ENCODE measurements at regions not wholly inside any gene's neighbourhood (a gene's known extent, or its start where the extent isn't known, plus 50 kb on each side); places are given as distances from the start of the nearest gene placed in this dataset.

- Histone ChIP-seq H3K36me3 (ENCODE audit: low read depth) (no peaks in the 10 kb centered on the region), H3K4me1 (ENCODE audit: low read depth) (no peaks in the 10 kb centered on the region), H3K4me3 (no peak overlapping the region), H3K9me3 (no peaks in the 10 kb centered on the region)
- no peak for DNase-seq
- no peak for TF ChIP-seq CTCF (IDR thresholded peaks at IDR 0.05)
- intact Hi-C loops (cut with DNase I, micrococcal nuclease), result no loop called here
- no peak for ATAC-seq
These were observed 141.4 kb upstream of the KCNJ6 start for GRCh38 chr21:38057626-38058025.

GRCh38 chr21:38060533-38060932 lies 144.3 kb upstream of the KCNJ6 start:
- no peaks in the 10 kb centered on the region for H3K4me1 ChIP-seq (ENCODE audit: low read depth)
- intact Hi-C loops (cut with DNase I, micrococcal nuclease), result no loop called here
- ATAC-seq (no peak), DNase-seq (no peak)
- H3K9me3 ChIP-seq, result no peaks in the 10 kb centered on the region
- H3K4me3 ChIP-seq, result no peak overlapping the region
- H3K36me3 ChIP-seq (ENCODE audit: low read depth), result no peaks in the 10 kb centered on the region
- TF ChIP-seq CTCF (IDR thresholded peaks at IDR 0.05), result no peak

- H3K4me3 ChIP-seq, result no peak overlapping the region
- ATAC-seq (no peak), DNase-seq (no peak)
- H3K36me3 ChIP-seq (ENCODE audit: low read depth), result no peaks in the 10 kb centered on the region
- no peaks in the 10 kb centered on the region for H3K9me3 ChIP-seq
- intact Hi-C loops (cut with DNase I, micrococcal nuclease), result no loop called here
- no peaks in the 10 kb centered on the region for H3K4me1 ChIP-seq (ENCODE audit: low read depth)
- no peak for TF ChIP-seq CTCF (IDR thresholded peaks at IDR 0.05)
These were observed 151.0 kb upstream of the KCNJ6 start for GRCh38 chr21:38067086-38067739.

GRCh38 chr21:38072489-38072888 lies 156.2 kb upstream of the KCNJ6 start:
- no peaks in the 10 kb centered on the region for H3K9me3 ChIP-seq
- H3K4me3 ChIP-seq, result no peak overlapping the region
- DNase-seq (no peak), ATAC-seq (no peak)
- no peak for TF ChIP-seq CTCF (IDR thresholded peaks at IDR 0.05)
- H3K36me3 ChIP-seq (ENCODE audit: low read depth), result no peaks in the 10 kb centered on the region
- no peaks in the 10 kb centered on the region for H3K4me1 ChIP-seq (ENCODE audit: low read depth)
- intact Hi-C loops (cut with DNase I, micrococcal nuclease), result no loop called here

- Histone ChIP-seq H3K9me3 (no peaks in the 10 kb centered on the region), H3K36me3 (ENCODE audit: low read depth) (no peaks in the 10 kb centered on the region), H3K4me1 (ENCODE audit: low read depth) (no peaks in the 10 kb centered on the region), H3K4me3 (no peak overlapping the region)
- intact Hi-C loops (cut with DNase I, micrococcal nuclease), result no loop called here
- TF ChIP-seq CTCF (IDR thresholded peaks at IDR 0.05), result no peak
- peak in 1 of 3 donors; percentile 3 for DNase-seq
- ATAC-seq, result no peak
These were observed 159.8 kb upstream of the KCNJ6 start for GRCh38 chr21:38075833-38076587.

Measured in mucosa of descending colon (tissue), 3 donors.